Nephron progenitor cell (in vitro differentiated cells): ENCODE measurements at regions not wholly inside any gene's neighbourhood (a gene's known extent, or its start where the extent isn't known, plus 50 kb on each side); places are given as distances from the start of the nearest gene placed in this dataset.

Experiments used
- DNase-seq: peaks from one replicate; pipeline ENCODE4 v3.0.0; 2021
- H3K27ac Mint-ChIP-seq: 2 replicates; pipeline ENCODE4 v1.8.0; 2021; ENCODE audit warnings: mild to moderate bottlenecking, moderate library complexity, mixed read lengths
- H3K27me3 Mint-ChIP-seq: 2 replicates; pipeline ENCODE4 v1.8.0; 2021; ENCODE audit warnings: mild to moderate bottlenecking, low read depth, mixed read lengths; ENCODE audit not compliant: poor library complexity
- H3K36me3 Mint-ChIP-seq: 2 replicates; pipeline ENCODE4 v1.8.0; 2021; ENCODE audit warnings: low read depth, mixed read lengths
- H3K4me1 Mint-ChIP-seq: 2 replicates; pipeline ENCODE4 v1.8.0; 2021; ENCODE audit warnings: mixed read lengths
- H3K4me3 Mint-ChIP-seq: 2 replicates; pipeline ENCODE4 v1.8.0; 2021; ENCODE audit warnings: mild to moderate bottlenecking, moderate library complexity, mixed read lengths
- H3K9me3 Mint-ChIP-seq: 2 replicates; pipeline ENCODE4 v1.8.0; 2021; ENCODE audit warnings: mild to moderate bottlenecking, moderate library complexity, mixed read lengths
- TF ChIP-seq, protein P1 (sequence below): fragments of 200-600 bp; sonication (generic); IDR thresholded peaks from 2 replicates; pipeline ENCODE4 v1.5.0; 2021; ENCODE audit warnings: antibody characterized with exemption

DNA sequence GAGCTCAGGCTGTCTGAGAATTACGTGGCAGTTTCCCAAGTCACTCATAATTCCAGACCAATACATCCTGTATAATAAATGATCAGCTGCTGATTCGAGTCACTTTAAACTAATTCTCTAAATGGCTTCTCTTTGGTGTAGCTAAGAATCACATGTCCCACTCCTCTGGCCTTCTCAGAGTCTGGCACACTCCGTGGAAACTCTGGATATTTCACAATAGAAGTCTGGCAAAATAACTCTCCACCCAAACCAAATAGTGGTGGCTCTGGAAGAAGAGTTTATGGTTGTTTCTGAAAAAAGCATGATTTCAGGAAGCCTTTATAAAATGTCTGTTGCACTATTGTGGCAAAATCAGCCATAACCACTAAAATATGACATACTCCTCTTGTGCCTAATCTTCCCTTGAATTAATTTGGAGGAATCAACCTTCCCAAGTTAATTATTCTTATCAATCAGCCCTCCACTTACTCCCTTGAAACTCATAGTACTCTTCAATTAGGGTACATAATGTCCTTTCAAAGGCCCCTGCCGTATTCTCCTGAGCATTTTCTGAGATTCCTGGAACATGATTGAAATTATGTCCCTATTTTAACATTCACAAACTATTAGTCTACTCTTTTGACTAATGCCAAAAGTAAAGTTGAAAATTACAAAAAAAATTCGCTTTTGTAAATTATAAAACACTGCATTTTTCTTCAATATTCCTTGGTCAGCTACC lies 991.6 kb downstream of the FAT4 start:
- Mint-ChIP-seq H3K36me3 (no peaks in the 10 kb centered on the region), H3K27me3 (no peaks in the 10 kb centered on the region), H3K9me3 (peaks cover 2% of the 10 kb centered on the region), H3K4me1 (no peaks in the 10 kb centered on the region), H3K27ac (no peak overlapping the region), H3K4me3 (no peak overlapping the region)
- DNase-seq: no peak
- TF ChIP-seq, protein P1, sequence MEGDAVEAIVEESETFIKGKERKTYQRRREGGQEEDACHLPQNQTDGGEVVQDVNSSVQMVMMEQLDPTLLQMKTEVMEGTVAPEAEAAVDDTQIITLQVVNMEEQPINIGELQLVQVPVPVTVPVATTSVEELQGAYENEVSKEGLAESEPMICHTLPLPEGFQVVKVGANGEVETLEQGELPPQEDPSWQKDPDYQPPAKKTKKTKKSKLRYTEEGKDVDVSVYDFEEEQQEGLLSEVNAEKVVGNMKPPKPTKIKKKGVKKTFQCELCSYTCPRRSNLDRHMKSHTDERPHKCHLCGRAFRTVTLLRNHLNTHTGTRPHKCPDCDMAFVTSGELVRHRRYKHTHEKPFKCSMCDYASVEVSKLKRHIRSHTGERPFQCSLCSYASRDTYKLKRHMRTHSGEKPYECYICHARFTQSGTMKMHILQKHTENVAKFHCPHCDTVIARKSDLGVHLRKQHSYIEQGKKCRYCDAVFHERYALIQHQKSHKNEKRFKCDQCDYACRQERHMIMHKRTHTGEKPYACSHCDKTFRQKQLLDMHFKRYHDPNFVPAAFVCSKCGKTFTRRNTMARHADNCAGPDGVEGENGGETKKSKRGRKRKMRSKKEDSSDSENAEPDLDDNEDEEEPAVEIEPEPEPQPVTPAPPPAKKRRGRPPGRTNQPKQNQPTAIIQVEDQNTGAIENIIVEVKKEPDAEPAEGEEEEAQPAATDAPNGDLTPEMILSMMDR: no peak

DNA sequence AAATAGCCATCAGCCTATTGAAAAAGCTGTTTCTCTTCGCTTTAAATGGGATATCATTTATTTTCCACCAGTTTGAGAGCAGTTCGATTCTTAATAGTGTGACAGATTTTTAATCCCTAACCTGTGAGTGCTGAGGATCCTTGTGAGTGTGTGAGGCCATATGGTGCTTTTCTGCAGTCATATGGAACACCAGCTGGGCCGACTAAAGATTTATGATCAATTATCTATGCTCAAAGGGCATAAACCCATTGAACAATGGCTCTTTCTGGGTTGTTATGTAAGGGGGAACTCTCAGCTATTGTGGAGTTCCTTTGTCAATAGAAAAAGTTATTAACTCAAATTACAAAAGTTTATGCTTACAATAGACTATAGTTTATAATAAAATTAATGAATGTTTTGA lies 1003.6 kb downstream of the FAT4 start:
- no peak for DNase-seq
- TF ChIP-seq, protein P1: no peak

DNA sequence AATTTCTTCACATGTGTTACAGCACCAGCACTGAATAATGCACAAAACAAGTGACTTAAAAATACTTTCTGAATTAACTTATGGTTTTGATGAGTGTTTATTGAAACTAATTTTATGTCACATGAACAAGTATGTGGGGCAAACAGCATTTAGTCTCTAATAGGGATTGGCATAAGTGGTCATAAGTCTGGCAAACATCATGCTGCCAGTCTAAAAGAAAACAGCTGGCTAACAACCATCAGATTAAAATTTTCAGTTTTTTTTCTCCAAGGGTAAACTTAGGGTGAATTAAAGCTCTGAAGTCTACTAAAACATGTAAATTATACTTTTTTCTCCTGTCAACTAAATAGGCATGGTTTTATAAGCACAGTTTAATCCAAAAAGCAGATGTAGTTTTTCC lies 1014.2 kb downstream of the FAT4 start:
- no peaks in the 10 kb centered on the region for H3K4me1 Mint-ChIP-seq
- DNase-seq: no peak
- no peaks in the 10 kb centered on the region for H3K9me3 Mint-ChIP-seq
- peaks cover 3% of the 10 kb centered on the region for H3K27me3 Mint-ChIP-seq
- H3K27ac Mint-ChIP-seq: no peak overlapping the region
- H3K36me3 Mint-ChIP-seq: no peaks in the 10 kb centered on the region
- H3K4me3 Mint-ChIP-seq: no peak overlapping the region
- TF ChIP-seq, protein P1: no peak

More for the DNA sequence above, 1003.6 kb downstream of the FAT4 start:
- Mint-ChIP-seq H3K4me3 (no peak overlapping the region), H3K36me3 (no peaks in the 10 kb centered on the region), H3K27ac (no peak overlapping the region), H3K4me1 (no peaks in the 10 kb centered on the region), H3K27me3 (no peaks in the 10 kb centered on the region), H3K9me3 (no peaks in the 10 kb centered on the region)

DNA sequence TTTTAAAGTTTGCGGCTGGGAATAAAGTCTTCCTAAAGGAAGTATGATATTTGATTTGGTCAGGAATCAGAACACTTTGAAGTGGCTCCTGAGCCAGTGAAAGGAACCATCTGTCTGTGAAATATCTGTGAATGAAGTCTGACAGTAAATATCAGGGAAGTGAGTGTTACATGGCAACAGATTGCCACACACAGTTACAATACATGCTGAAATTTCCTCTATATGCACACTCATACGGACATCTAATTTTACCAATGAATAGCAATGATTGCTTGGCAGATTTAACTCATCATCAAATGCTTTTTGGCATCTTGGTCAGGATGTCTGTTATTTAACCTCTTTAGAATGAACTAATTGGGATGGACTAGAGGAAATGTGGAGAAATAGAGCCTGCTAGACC lies 1023.8 kb downstream of the FAT4 start:
- H3K9me3 Mint-ChIP-seq: no peaks in the 10 kb centered on the region
- no peaks in the 10 kb centered on the region for H3K27me3 Mint-ChIP-seq

DNA sequence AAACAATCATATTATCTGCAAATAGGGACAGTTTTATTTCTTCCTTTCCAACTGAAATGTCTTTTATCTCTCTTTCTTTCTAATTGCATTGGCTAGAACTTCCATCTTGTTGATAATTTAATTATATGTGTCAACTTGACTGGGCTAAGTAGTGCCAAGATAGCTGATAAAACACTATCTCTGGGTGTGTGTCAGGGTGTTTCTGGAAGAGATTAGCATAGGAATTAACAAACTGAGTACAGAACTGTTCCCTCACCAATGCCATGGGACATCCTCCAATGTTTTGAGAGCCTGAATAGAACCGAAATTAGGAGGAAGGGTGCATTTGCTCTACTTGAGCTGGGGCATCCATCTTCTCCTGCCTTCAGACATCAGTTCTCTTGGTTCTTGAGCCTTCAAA lies 1027.2 kb downstream of the FAT4 start:
- no peaks in the 10 kb centered on the region for H3K9me3 Mint-ChIP-seq
- H3K27ac Mint-ChIP-seq: no peak overlapping the region
- no peak for DNase-seq
- H3K4me1 Mint-ChIP-seq: no peaks in the 10 kb centered on the region
- H3K27me3 Mint-ChIP-seq: no peaks in the 10 kb centered on the region
- no peaks in the 10 kb centered on the region for H3K36me3 Mint-ChIP-seq
- H3K4me3 Mint-ChIP-seq: no peak overlapping the region
- TF ChIP-seq, protein P1: no peak

More for the DNA sequence above, 1023.8 kb downstream of the FAT4 start:
- Mint-ChIP-seq H3K4me3 (no peak overlapping the region), H3K27ac (no peak overlapping the region), H3K4me1 (no peaks in the 10 kb centered on the region), H3K36me3 (no peaks in the 10 kb centered on the region)
- TF ChIP-seq, protein P1: no peak
- no peak for DNase-seq

DNA sequence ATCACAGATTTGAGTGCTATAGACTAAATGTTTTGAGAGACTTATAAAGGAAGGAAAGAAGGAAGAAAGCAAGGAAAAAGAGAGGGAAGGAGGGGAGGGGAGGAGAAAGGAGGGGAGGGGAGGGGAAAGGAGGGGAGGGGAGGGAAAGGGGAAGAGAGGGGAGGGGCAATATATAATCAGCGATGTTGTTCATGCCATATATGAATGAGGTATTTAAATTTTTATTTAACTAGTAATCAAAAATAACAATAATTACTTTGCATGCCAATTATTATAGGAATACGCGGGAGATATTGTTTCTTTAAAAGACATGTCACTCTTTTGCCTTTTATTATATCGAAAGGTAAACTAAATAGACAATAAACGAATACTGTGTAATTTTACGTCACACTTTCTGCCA lies 1029.7 kb downstream of the FAT4 start:
- DNase-seq: no peak
- no peaks in the 10 kb centered on the region for H3K27me3 Mint-ChIP-seq
- H3K9me3 Mint-ChIP-seq: no peaks in the 10 kb centered on the region
- TF ChIP-seq, protein P1: no peak
- no peaks in the 10 kb centered on the region for H3K36me3 Mint-ChIP-seq
- no peaks in the 10 kb centered on the region for H3K4me1 Mint-ChIP-seq
- H3K4me3 Mint-ChIP-seq: no peak overlapping the region
- no peak overlapping the region for H3K27ac Mint-ChIP-seq
